HG02973 (cell line): ENCODE measurements at regions not wholly inside any gene's neighbourhood (a gene's known extent, or its start where the extent isn't known, plus 50 kb on each side); places are given as distances from the start of the nearest gene placed in this dataset.

Experiments used
- ATAC-seq: cut with Tn5 transposase; IDR thresholded peaks from one replicate; pipeline ENCODE4 v1.9.1; 2021; ENCODE audit warnings: moderate library complexity; ENCODE audit not compliant: unreplicated experiment

DNA sequence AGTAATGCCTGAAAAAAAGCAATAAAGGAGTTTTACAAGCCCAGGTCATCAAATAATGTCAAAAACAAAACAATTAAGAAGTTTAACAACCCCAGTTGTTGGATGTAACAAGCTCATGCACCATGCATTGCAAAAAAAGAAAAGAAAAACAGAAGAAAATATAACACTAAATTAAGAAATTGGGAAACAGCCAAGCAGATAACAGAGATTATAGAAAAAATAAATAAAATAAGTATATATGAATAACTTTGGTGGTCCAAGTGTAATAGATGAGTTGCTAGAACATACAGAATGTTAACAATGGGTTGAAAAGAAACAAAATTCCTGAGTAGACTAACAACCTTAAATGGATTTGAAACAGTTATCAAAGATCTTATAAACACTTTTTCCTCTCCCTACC lies 573.1 kb upstream of the SOX11 start:
- no peak for ATAC-seq

DNA sequence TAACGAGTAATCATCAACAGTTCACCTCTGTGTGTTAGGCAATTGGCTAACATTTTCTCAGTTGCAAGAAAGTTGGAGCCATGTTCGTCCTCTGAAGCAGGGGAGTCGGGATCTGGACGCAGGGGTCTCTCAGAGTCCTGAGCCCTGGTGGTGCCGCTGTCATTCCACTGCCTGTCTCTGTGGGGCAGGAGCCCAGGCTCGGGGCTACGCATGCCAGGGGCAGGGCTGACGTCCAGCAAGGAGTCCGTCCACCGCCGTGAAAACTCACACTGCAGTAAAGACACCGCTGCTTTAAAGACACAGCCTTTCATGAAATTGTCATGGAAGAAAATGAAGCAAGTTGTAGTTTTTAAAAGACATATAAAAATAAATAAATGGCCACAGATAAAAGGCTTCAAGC lies 571.1 kb upstream of the SOX11 start:
- ATAC-seq: no peak

DNA sequence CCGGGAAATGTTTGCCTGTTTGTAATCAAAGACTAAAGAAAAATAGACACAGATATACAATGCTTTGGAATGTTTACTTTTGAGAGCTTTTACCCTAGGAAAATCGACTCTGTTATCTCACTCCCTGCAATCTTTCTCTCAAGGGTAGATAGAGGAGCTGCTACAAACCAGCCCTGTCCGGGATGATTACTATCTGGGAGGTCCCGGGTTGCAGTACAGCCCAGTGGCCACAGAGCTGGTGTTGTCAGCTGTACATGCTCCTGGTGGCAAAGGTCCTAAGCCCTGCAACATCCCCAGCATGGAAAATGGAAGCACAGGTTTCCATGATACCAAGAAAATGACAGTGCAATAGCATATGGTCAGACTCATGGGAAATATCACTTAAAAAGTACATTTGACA lies 570.5 kb upstream of the SOX11 start:
- no peak for ATAC-seq

DNA sequence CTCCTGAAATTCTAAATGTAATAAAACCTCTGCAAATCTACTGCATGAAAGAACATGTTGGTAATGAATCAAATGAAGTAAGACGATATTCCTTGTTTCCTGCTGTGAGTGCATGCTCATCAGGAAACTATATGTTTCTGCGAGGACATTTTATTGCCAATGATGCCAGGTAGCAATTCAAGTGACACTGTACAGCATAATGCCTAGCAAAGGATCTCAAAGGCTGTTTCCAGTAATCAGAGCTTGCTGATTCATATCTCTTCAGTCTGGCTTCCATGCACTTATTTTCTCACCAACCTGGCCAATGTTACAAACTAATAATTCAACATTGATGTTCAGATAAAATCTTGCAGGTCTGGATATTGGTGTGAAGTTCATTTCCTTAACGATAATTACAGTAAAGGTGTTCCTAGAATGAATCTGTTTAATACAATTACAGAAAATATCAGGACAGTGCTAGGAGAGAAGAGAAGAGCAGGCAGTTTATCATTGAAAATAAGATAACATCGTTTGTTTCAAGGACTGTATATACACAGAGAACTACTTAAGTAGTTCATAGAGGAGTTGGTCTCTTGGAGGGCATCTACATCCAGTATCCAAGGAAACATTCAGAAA lies 568.5 kb upstream of the SOX11 start:
- no peak for ATAC-seq

DNA sequence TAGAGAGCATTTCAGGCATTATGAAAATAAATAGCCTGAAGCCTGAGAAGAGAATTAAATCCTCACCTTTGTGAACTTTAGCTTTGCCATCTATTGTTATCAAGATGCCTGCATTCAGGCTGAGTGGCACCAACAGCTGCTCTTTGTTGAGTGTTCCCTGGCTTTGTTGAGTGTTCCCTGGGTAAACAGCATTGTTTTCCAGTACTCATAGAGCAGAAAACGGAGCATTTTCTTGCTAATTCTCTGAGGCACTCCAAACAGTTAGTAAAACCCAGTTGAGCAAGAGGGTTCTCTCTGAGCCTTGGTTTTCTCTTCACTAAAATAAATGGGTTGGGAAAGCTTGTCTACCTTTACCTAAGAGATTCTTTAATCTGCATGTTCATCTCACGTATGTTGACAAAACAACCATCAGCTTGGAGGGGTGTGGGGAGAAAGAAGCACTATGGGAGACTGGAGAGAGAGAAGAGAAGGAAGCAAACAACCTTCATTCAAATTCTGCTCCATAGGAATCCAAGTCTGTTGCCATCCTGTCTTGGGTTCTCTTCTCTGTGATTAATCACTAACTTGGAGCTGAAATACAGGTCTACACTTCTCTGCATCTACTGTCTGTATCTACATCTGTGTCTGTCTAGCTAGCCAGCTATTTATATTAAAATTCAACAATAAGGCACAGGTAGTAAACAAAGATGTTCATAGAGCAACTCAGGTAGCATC lies 567.0 kb upstream of the SOX11 start:
- ATAC-seq: no peak

DNA sequence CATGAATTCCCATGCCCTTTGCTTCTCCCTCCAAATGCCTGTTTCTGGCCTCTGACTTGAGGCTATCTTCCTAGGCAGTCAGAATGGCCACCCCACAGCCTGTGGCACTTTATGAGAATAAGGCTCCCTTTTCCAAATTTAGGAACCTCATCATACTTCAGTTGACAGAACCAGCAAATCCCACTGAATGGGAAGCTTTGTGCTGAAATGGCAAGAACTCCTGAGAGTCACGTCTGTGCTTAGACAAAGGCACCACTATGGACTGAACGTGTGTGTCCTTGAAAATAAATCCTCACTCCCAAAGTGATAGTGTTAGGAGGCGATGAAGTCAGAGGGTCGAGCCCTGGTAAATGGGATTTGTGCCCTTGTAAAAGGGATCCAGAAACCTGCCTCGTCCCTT lies 559.9 kb upstream of the SOX11 start:
- ATAC-seq: no peak

DNA sequence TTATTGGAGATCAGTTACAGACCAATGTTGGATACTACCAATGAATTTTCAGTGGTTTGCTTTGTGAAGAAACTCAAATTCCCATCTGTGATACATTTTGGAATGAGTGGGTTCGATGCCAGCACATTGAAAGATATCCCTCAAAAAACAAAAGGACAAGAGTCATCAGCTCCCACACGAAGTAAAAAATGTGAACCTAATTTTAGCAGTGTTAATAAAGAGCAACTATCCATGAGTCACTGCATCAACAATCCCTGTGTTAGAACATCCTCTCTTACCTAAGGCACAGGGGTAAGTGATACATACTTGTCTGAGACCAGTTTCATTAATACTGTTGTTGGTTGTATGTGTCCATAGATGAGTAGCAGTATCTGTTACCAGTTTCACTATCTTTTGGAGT lies 551.8 kb upstream of the SOX11 start:
- ATAC-seq: no peak

DNA sequence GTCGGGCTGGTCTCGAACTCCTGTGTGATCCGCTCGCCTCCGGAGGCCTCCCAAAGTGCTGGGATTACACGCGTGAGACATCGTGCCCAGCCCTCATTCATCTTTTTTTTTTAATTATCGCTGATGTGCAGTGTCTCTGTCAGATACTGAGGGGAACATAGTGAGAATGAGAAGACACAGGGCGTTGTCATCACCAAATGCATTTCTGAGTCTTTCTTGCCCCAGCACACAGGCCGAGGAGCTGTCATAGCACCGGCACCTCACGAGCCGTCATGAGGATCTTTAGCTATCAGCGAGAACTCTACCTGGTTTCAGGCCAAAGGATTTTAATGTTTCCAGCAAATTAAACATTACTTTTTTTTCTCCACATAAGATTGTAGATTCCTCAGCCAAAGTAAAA lies 548.0 kb upstream of the SOX11 start:
- ATAC-seq: no peak

DNA sequence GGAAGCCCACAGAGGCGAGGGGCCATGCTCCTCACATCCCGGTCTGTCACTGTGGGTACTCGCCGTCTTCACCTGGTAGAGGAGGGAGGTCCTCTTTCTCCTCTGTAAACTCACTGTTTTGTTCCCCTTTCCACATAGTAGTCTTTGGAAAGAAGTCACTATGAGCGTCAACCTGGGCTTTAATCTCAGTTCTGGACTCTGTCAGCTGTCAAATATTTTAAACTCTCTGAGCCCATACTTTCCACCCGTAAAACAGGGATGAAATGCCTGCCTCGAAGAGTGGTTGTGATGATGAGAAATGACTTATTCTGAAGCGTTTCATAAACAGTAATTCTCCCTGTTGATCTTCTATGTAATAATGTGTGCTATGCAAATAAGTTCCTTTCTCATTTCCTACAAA lies 547.1 kb upstream of the SOX11 start:
- no peak for ATAC-seq

DNA sequence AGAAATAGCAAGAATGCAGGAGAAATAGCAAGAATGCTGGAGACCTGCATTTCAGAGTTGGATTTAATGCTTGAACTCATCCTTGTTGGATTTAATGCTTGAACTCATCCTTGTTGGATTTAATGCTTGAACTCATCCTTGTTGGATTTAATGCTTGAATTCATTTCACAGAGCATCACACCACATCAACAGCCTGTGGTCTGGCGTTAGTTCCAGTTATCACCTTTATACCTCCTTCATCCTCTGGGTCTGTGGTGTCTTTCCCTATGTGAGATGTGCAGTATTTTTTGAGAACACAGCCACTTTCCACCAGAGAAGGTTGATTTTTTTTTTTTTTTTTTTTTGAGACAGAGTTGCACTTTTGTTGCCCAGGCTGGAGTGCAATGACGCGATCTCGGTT lies 546.4 kb upstream of the SOX11 start:
- no peak for ATAC-seq

DNA sequence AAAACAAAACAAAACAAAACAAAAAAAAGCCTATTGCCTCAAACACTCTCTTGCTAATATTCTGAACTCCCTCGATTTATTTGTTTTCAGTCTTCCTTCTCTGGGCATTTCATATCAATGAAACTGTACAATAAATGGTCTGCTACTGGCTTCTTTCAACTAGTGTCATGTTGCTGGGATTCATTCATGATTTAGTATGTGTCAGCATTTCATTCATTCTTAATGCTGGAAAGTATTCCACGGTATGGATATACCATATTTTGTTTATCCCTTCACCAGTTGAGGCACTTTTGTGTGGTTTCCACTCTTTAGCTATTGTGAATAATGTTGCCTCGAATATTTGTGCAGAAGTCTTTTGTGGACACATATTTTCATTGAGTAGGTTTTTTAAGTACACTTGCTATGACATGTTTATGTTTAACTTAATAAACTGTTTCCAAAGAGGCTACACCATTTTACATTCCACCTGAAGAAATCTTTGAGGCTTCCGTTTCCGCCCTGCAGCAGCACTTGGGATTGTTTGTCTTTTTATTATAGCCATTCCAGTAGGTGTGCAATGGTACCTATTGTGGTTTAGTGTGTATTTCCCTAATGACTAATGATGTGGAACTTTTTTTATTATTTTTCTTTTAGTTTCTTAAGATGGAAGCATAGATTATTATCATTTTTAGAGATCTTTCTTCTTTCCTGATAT lies 543.6 kb upstream of the SOX11 start:
- no peak for ATAC-seq

DNA sequence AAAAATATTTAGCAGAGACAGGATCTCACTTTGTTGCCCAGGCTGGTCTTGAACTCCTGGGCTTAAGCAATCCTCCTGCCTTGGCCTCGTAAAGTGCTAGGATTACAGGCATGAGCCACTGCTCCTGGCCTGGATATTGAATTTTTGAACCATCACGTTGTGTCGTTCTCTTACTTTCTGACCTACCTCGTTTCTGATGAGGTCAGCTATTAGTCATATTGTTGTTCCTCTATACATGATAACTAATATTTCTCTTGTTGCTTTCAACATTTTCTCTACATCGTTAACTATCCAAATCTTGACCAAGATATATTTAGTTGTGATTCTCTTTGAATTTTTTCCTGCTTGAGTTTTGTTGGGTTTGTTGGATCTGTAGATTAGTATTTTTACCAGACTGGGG lies 541.3 kb upstream of the SOX11 start:
- no peak for ATAC-seq

DNA sequence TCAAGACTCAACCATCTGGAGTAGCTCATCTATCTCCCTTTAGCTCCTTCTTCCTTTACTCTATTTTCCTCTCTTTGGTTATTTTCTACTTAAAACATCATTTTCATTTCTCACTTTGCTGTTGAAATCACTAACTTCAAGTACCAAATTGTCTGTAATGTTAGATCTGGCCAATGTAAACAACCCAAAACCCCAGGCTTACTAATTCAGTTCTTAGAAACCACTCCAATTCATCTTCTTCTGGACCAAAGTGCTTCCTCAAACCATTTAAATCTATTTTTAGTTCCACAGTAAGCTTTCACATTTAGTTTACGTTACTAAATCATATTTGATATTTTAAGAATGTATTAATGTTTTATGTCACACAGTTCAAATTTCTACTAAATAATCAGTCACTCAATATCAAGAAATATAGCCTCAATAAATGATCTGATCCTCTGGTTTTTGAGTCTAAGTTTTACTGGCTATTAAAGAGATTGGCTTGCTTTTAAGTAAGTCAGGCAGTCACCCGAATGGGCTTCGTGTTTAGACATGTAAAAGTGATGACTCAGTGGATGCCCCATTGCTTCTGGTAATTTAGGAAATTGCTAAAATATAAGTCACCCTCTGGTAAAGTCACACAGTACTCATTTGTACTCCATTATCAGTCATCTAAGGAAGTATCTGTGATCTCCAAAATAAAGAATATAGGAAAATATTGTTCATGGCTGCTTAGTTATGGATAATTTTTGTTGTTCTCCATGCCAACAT lies 527.2 kb upstream of the SOX11 start:
- ATAC-seq: no peak

DNA sequence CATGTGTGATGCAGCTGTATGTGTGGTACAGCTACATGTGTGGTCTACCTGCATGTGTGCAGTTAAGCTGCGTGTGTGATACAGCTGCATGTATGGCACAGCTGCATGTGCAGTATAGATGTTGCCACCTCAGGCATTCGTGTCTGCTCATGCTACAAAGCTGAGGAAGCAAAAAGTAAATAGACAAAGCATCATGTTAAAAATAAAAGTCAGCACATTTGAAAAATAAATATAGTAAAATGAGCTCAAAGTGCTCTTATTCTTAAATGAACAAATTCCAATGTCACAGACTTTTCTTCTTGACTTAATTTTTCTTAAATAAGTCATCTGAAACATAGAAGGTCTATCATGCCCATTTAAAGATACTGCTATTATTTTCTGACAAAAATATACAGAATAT lies 519.3 kb upstream of the SOX11 start:
- ATAC-seq: no peak

DNA sequence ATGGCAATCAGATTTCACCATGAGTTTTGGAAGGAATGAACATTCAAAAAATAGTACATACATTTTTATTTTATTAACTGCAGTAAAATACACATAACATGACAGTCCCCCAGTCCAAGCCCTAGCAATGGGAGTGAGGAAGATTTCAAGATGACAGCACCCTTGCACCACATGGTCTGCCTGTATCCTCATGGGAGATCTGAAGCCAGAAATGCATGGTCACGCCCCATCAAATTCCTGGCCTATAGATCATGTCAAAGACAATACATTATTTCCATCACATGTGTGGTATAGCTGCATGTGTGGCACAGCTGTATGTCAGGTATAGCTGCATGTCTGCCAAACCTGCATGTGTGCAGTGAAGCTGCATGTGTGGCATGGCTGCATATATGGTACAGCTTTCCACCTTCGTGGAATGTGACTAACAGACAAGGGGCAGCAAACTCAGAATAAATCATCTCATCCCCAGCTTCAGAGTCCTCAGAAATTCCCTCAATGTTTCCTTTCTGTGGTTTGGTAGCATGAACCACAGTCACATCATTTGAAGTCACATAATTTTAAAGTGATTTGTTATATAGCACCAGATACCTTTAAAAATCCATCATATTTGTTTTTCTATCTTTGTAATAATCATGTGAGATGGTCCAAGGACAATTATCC lies 518.2 kb upstream of the SOX11 start:
- no peak for ATAC-seq

DNA sequence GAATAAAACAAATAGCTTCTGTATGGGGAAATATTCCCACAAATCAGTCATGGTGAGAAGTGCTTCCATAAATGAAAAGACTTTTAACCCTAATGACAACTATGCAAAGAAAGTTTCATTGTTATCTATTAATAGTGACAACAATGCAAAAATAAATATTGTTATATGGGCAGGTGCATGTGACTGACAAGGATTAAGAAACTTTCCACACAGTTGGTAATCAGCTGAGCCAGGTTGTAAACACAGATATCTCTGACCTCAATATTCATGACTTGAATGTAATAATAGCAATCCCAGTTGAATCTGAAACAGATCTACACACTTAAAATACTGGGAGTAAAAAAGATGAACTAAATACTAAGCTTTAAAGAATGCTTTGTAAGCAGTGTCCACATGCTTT lies 517.0 kb upstream of the SOX11 start:
- ATAC-seq: no peak

DNA sequence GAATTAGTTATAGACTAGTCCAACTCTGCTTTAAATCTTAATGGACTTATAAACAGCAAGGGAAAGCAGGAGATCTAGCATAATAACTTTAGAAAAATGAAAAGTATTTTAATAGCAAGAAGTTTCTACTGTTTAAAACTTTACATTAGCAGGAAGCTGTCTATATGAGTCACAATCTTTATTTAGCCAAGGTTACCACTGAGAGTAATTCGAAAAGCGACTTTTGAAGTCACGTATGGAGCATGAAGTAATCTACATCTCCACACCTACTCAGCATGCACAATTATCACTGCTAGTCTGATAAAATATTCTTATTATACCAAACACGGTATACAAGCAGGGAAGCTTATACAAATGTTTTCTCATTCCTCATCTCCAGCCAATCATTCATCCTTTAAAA lies 515.4 kb upstream of the SOX11 start:
- ATAC-seq: no peak

DNA sequence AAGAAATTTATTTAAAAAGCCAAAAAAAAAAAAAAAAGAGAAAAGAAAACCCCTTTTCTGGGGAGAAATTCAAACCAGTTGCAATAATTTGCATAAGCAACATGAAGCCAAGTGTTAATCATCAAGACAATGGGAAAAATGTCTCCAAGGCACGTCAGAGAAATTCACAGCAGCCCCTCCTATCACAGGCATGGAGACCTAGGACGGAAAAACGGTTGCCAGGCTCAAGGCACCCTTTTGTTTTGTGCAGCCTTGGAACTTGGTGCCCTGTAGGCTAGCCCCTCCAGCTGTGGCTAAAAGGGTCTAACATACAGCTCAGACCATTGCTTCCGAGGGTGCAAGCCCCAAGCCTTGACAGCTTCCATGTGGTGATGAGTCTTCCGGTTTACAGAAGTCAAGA lies 509.2 kb upstream of the SOX11 start:
- ATAC-seq: no peak

DNA sequence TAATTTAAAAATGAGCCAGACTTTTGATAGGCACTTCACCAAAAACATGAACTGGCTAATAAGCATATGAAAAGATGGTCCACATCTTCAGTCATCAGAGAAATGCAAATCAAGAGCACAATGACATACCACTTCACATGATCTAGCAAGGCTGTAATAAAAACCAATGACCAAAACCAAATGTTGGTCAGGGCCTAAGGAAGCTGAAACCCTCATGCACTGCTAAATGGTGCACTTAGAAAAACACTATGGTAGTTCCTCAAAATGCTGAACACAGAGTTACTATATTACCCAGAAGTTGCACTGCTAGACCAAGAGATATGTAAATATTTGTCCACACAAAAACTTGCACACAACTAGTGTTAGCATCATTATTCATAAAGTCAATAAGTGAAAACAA lies 504.9 kb upstream of the SOX11 start:
- ATAC-seq: no peak

DNA sequence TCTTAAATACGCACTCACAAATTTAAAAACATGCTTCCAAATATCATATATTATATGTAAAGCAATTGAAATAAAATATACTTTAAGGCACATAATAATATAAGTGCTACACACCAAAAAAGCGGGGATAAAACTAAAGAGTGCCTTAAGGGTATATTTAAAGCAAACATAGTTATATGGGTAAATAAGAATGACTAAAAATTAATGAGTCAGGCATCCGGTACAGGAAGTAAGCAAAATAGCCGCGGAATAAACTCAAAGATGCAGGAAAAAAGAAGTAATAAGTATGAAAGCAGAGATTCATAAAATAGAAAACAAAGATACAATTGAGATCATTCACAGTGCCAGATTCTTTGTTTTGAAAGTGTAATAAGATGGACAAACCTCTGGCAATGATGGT lies 503.5 kb upstream of the SOX11 start:
- no peak for ATAC-seq

DNA sequence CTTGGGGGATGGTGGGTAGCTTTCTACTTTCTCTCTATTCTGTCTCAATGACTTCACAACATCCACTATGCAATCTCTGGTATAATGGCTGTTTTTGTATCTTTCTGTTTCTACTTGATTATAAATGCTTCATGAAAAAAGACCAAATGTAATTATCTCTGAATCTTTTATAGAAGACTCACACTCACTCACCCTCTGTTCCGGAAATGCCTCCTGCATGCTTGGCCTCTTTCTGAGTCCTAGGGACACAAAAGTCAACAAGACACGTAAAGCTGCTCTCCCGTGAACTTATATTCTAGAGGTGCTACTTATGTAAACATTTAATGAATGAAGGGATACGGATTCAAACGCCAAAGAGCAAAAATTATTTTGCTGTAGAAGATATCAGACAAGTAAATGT lies 502.2 kb upstream of the SOX11 start:
- no peak for ATAC-seq
